Transverse colon (tissue), 4 donors: ENCODE measurements at regions not wholly inside any gene's neighbourhood (a gene's known extent, or its start where the extent isn't known, plus 50 kb on each side); places are given as distances from the start of the nearest gene placed in this dataset.

Experiments
- CTCF ChIP-seq, 5 experiments: fragments of 200-600 bp in 3 of 5; fragments of 450-650 bp in 2 of 5; sonication (generic) in 3 of 5; IDR thresholded peaks; 1 replicate in 2 of 5; 2 replicates in 3 of 5; pipeline ENCODE4 v1.5.1; 2016 to 2017; ENCODE audit warnings: antibody characterized with exemption in 5 of 5, inconsistent platforms in 3 of 5, mild to moderate bottlenecking in 2 of 5, moderate library complexity in 1 of 5
- EP300 ChIP-seq: sonication (generic); formaldehyde crosslinking; IDR thresholded peaks from one replicate; pipeline ENCODE4 v1.6.1; 2017; ENCODE audit warnings: antibody characterized with exemption, low read depth
- POLR2A ChIP-seq: fragments of 450-650 bp; IDR thresholded peaks from one replicate; pipeline ENCODE4 v1.6.1; 2016; ENCODE audit warnings: antibody characterized with exemption, mild to moderate bottlenecking, moderate library complexity
- POLR2AphosphoS5 ChIP-seq, 3 donors: sonication (generic); formaldehyde crosslinking; IDR thresholded peaks; one replicate each; pipeline ENCODE4 v1.6.1; 2016; ENCODE audit warnings: antibody characterized with exemption in 3 of 3

- TF ChIP-seq POLR2A (no peak), CTCF (IDR thresholded peaks at IDR 0.05) (no peak), POLR2AphosphoS5 (IDR thresholded peaks at IDR 0.05) (no peak), EP300 (no peak)
These were observed 1195.4 kb upstream of the LRRN3 start for GRCh38 chr7:109895536-109895935.
